Sciatic nerve (tissue), 2 donors: ENCODE measurements at regions not wholly inside any gene's neighbourhood (a gene's known extent, or its start where the extent isn't known, plus 50 kb on each side); places are given as distances from the start of the nearest gene placed in this dataset.
"Not testable (repeated sequence)": the region's sequence is repeated elsewhere in the genome, so short reads cannot be mapped to it uniquely, and the experiment has no call there.

Source experiments
- ATAC-seq: fragments of 200-7000 bp; cut with Tn5 transposase; one replicate; pipeline ENCODE4 v1.9.1; 2020; ENCODE audit warnings: mild to moderate bottlenecking, moderate library complexity
- DNase-seq: peaks from one replicate; pipeline ENCODE4 v3.0.0-alpha.2; 2020; ENCODE audit warnings: low spot score
- intact Hi-C: fragments of 100-400 bp; cut with DNase I; formaldehyde crosslinking; loops from one replicate; pipeline ENCODE4 v1.14.2; 2022
- donor health status: DM: no; HTN: no; CAD: no.
- donor health status: DM: no; HTN: no; CAD: no.

- not testable (repeated sequence) for ATAC-seq
Measured at GRCh38 chr16:59612910-59613620, 878.9 kb upstream of the GOT2 start.

GRCh38 chr16:59612094-59612493 lies 878.0 kb upstream of the GOT2 start:
- intact Hi-C loops, result no loop called here
- DNase-seq, result no peak

More at GRCh38 chr16:59612910-59613620, 878.9 kb upstream of the GOT2 start:
- DNase-seq, intact Hi-C loops: not testable (repeated sequence)

GRCh38 chr16:59611556-59611955 lies 877.4 kb upstream of the GOT2 start:
- no peak for ATAC-seq
- DNase-seq, result no peak
- intact Hi-C loops, result no loop called here

More at GRCh38 chr16:59612094-59612493, 878.0 kb upstream of the GOT2 start:
- ATAC-seq, result no peak

GRCh38 chr16:59605706-59606105 lies 871.6 kb upstream of the GOT2 start:
- intact Hi-C loops, result no loop called here
- no peak for ATAC-seq
- DNase-seq, result no peak

- no peak for DNase-seq
- ATAC-seq, result no peak
- intact Hi-C loops, result no loop called here
Measured at GRCh38 chr16:59604354-59604753, 870.2 kb upstream of the GOT2 start.

- ATAC-seq (no peak), DNase-seq (no peak)
- intact Hi-C loops, result no loop called here
Measured at GRCh38 chr16:59601452-59601851, 867.3 kb upstream of the GOT2 start.

- ATAC-seq, result peak; percentile 58
- intact Hi-C loops, result no loop called here
- DNase-seq, result no peak
Measured at GRCh38 chr16:59597269-59597668, 863.2 kb upstream of the GOT2 start.

- ATAC-seq (no peak), DNase-seq (no peak)
- intact Hi-C loops, result no loop called here
Measured at GRCh38 chr16:59596693-59597092, 862.6 kb upstream of the GOT2 start.

- intact Hi-C loops, result no loop called here
- no peak for ATAC-seq
- no peak for DNase-seq
Measured at GRCh38 chr16:59593194-59593661, 859.1 kb upstream of the GOT2 start.

GRCh38 chr16:59591480-59591879 lies 857.4 kb upstream of the GOT2 start:
- DNase-seq, result no peak
- intact Hi-C loops, result no loop called here
- no peak for ATAC-seq

GRCh38 chr16:59590845-59591244 lies 856.7 kb upstream of the GOT2 start:
- no peak for DNase-seq
- intact Hi-C loops, result no loop called here

GRCh38 chr16:59586331-59586730 lies 852.2 kb upstream of the GOT2 start:
- intact Hi-C loops, result no loop called here
- DNase-seq (no peak), ATAC-seq (no peak)

More at GRCh38 chr16:59590845-59591244, 856.7 kb upstream of the GOT2 start:
- ATAC-seq, result no peak

- intact Hi-C loops, result no loop called here
- DNase-seq (no peak), ATAC-seq (no peak)
Measured at GRCh38 chr16:59574296-59574695, 840.2 kb upstream of the GOT2 start.

GRCh38 chr16:59573528-59574271 lies 839.6 kb upstream of the GOT2 start:
- DNase-seq (no peak), ATAC-seq (no peak)
- intact Hi-C loops, result no loop called here

GRCh38 chr16:59567496-59567895 lies 833.4 kb upstream of the GOT2 start:
- intact Hi-C loops, result no loop called here
- ATAC-seq, result no peak
- DNase-seq, result no peak

- ATAC-seq (no peak), DNase-seq (no peak)
- intact Hi-C loops, result no loop called here
Measured at GRCh38 chr16:59566446-59566845, 832.3 kb upstream of the GOT2 start.

- no peak for ATAC-seq
- no peak for DNase-seq
- intact Hi-C loops, result no loop called here
Measured at GRCh38 chr16:59558679-59559078, 824.6 kb upstream of the GOT2 start.

GRCh38 chr16:59552164-59552563 lies 818.0 kb upstream of the GOT2 start:
- DNase-seq (no peak), ATAC-seq (no peak)
- intact Hi-C loops, result no loop called here

- DNase-seq (no peak), ATAC-seq (no peak)
- intact Hi-C loops, result no loop called here
Measured at GRCh38 chr16:59545721-59546120, 811.6 kb upstream of the GOT2 start.

- intact Hi-C loops, result no loop called here
- DNase-seq (no peak), ATAC-seq (no peak)
Measured at GRCh38 chr16:59543641-59544040, 809.5 kb upstream of the GOT2 start.
